BE2C (cell line): ENCODE measurements at regions not wholly inside any gene's neighbourhood (a gene's known extent, or its start where the extent isn't known, plus 50 kb on each side); places are given as distances from the start of the nearest gene placed in this dataset.
"Not testable (repeated sequence)": the region's sequence is repeated elsewhere in the genome, so short reads cannot be mapped to it uniquely, and the experiment has no call there.

Experiments
- DNase-seq: peaks from one replicate; pipeline ENCODE4 v3.0.0-alpha.2; 2020
- H3K27me3 ChIP-seq: fragments of 250-450 bp; sonication (Bioruptor Pico); 2 replicates; pipeline ENCODE4 v1.5.1; 2020; ENCODE audit warnings: mild to moderate bottlenecking
- H3K36me3 ChIP-seq: fragments of 250-450 bp; sonication (Bioruptor Pico); 2 replicates; pipeline ENCODE4 v1.5.1; 2020; ENCODE audit warnings: mild to moderate bottlenecking
- H3K4me1 ChIP-seq: fragments of 250-450 bp; sonication (Bioruptor Pico); 2 replicates; pipeline ENCODE4 v1.5.1; 2020
- H3K4me3 ChIP-seq: 2 replicates; pipeline ENCODE4 v1.5.1; 2011; ENCODE audit warnings: low read depth, low read length
- H3K9me3 ChIP-seq: fragments of 250-450 bp; sonication (Bioruptor Pico); 2 replicates; pipeline ENCODE4 v1.5.1; 2020
- TF ChIP-seq, protein P1 (sequence below): IDR thresholded peaks from 2 replicates; pipeline ENCODE4 v1.5.1; 2012; ENCODE audit warnings: mild to moderate bottlenecking, low read depth, low read length

- Histone ChIP-seq H3K36me3 (no peaks in the 10 kb centered on the region), H3K4me1 (no peaks in the 10 kb centered on the region), H3K27me3 (no peaks in the 10 kb centered on the region), H3K9me3 (no peaks in the 10 kb centered on the region), H3K4me3 (no peak overlapping the region)
- TF ChIP-seq, protein P1, sequence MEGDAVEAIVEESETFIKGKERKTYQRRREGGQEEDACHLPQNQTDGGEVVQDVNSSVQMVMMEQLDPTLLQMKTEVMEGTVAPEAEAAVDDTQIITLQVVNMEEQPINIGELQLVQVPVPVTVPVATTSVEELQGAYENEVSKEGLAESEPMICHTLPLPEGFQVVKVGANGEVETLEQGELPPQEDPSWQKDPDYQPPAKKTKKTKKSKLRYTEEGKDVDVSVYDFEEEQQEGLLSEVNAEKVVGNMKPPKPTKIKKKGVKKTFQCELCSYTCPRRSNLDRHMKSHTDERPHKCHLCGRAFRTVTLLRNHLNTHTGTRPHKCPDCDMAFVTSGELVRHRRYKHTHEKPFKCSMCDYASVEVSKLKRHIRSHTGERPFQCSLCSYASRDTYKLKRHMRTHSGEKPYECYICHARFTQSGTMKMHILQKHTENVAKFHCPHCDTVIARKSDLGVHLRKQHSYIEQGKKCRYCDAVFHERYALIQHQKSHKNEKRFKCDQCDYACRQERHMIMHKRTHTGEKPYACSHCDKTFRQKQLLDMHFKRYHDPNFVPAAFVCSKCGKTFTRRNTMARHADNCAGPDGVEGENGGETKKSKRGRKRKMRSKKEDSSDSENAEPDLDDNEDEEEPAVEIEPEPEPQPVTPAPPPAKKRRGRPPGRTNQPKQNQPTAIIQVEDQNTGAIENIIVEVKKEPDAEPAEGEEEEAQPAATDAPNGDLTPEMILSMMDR: no peak
- DNase-seq: no peak
Observed at GRCh38 chr13:90591927-90592268, 755.6 kb upstream of the MIR17HG start.

GRCh38 chr13:90592943-90593342 is 754.5 kb upstream of the MIR17HG start:
- Histone ChIP-seq H3K4me1 (no peaks in the 10 kb centered on the region), H3K4me3 (no peak overlapping the region), H3K9me3 (no peaks in the 10 kb centered on the region), H3K36me3 (no peaks in the 10 kb centered on the region), H3K27me3 (no peaks in the 10 kb centered on the region)
- no peak for DNase-seq
- TF ChIP-seq, protein P1: no peak

DNA sequence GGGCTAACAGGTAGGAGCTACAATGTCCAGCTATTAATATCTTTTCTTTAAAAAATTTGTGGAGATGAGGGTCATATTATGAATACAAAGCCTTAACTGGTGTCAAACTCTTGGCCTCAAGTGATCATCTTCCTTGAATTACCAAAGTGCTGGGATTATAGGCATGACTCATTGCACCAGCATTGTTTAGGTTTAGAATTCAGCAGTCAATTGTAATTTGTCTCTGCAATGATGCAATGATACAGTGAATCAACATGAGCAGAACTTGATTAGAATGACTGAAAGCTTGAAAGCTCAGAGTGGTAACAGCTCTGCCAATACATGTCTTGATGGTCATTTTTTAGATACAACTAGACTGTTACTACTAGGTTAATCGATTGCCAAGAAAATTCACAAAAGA is 752.8 kb upstream of the MIR17HG start:
- no peaks in the 10 kb centered on the region for H3K27me3 ChIP-seq
- no peaks in the 10 kb centered on the region for H3K9me3 ChIP-seq
- TF ChIP-seq, protein P1: no peak
- DNase-seq: no peak
- no peak overlapping the region for H3K4me3 ChIP-seq
- H3K36me3 ChIP-seq: no peaks in the 10 kb centered on the region
- no peaks in the 10 kb centered on the region for H3K4me1 ChIP-seq

DNA sequence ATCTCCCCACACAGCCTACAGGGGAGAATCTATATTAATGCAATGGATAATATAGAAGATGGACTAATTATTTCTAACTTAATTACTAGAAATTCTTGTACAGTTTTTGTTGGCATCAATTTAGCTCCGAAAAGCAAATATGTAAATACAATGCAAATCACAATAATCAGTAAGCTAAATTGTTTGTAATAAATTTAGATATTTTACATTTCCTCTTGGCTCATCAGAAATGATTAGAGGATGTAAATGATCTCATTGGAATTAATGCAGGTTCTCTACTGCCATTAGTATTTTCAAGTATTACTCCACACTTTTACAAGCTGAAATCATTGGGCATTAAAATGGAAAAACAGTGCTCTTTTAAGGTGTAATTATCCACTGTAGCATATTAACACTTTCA is 741.8 kb upstream of the MIR17HG start:
- TF ChIP-seq, protein P1: no peak
- DNase-seq: no peak

DNA sequence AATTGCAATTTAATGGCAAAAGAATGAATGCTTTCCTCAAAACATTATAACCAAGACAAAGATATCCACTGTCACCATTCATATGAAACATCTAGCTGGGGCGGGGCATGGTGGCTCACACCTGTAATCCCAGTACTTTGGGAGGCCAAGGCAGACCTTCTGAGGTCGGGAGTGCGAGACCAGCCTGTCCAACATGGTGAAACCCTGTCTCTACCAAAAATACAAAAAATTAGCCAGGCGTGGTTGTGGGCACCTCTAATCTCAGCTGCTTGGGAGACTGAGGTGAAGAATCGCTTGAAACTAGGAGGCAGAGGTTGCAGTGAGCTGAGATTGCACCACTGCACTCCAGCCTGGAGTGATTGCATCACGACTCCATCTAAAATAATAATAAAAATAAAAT is 740.6 kb upstream of the MIR17HG start:
- not testable (repeated sequence) for H3K4me3 ChIP-seq, H3K9me3 ChIP-seq, H3K4me1 ChIP-seq, H3K36me3 ChIP-seq, H3K27me3 ChIP-seq, DNase-seq

More for the DNA sequence above, 741.8 kb upstream of the MIR17HG start:
- H3K27me3 ChIP-seq: no peaks in the 10 kb centered on the region
- H3K4me1 ChIP-seq: no peaks in the 10 kb centered on the region
- H3K4me3 ChIP-seq: no peak overlapping the region
- no peaks in the 10 kb centered on the region for H3K36me3 ChIP-seq
- no peaks in the 10 kb centered on the region for H3K9me3 ChIP-seq

GRCh38 chr13:90612391-90612790 is 735.1 kb upstream of the MIR17HG start:
- TF ChIP-seq, protein P1: no peak
- Histone ChIP-seq H3K36me3 (no peaks in the 10 kb centered on the region), H3K4me3 (no peak overlapping the region), H3K4me1 (no peaks in the 10 kb centered on the region), H3K27me3 (no peaks in the 10 kb centered on the region), H3K9me3 (no peaks in the 10 kb centered on the region)
- no peak for DNase-seq
